HepG2 (cell line): ENCODE measurements at regions not wholly inside any gene's neighbourhood (a gene's known extent, or its start where the extent isn't known, plus 50 kb on each side); places are given as distances from the start of the nearest gene placed in this dataset.

ENCODE experiments used
- ATAC-seq: fragments of 200-7000 bp; cut with Tn5 transposase; 3 replicates; pipeline ENCODE4 v1.9.1; 2020; ENCODE audit warnings: mild to moderate bottlenecking, moderate library complexity
- BruUV-seq: library from RNA; stranded (reverse); fragments of 400-500 nt; replicated peaks from 2 replicates; lab custom pipeline; 2021; lab: Mats Ljungman, UMichigan
- CTCF ChIA-PET: fragments of 300-600 bp; formaldehyde crosslinking; extraction: SDS; loops from one replicate; lab custom pipeline; 2021; ENCODE audit warnings: low total read pairs, inconsistent platforms, low intra/inter-chr PET ratio; lab: Yijun Ruan, JAX
- POLR2A ChIA-PET: fragments of 350-600 bp; sonication (Branson Sonifier 250); formaldehyde crosslinking; loops from one replicate; lab custom pipeline; 2020; ENCODE audit warnings: antibody characterized with exemption, inconsistent platforms; lab: Yijun Ruan, JAX
- DNase-seq: peaks from one replicate; pipeline ENCODE4 v3.0.0-alpha.2; 2015; ENCODE audit warnings: low spot score
- FAIRE-seq: peaks from 3 replicates; lab custom pipeline; 2011; peaks lifted over from hg19 to GRCh38; lab: Jason Lieb, UNC
- H2AFZ ChIP-seq: one replicate; pipeline ENCODE4 v1.6.1; 2011; ENCODE audit warnings: low read length, inconsistent platforms
- H3K27ac ChIP-seq: fragments of 300-600 bp; 3 replicates; pipeline ENCODE4 v1.8.0; 2011; ENCODE audit warnings: mixed run types, mild to moderate bottlenecking, mixed read lengths, low read length, inconsistent platforms; ENCODE audit not compliant: insufficient read depth; ENCODE audit errors: extremely low read length
- H3K27me3 ChIP-seq, 2 experiments: fragments of 200-600 bp in 1 of 2; 2 replicates in 1 of 2; 3 replicates in 1 of 2; pipeline versions ENCODE4 v1.6.0 to v1.8.0; 2011; ENCODE audit warnings: low read length in 2 of 2, mild to moderate bottlenecking in 2 of 2, moderate library complexity in 2 of 2, inconsistent platforms in 1 of 2; ENCODE audit not compliant: insufficient read depth in 2 of 2, control insufficient read depth in 1 of 2
- H3K36me3 ChIP-seq, 2 experiments: fragments of 200-600 bp in 1 of 2; replicated peaks in 1 of 2; 2 replicates in 1 of 2; 3 replicates in 1 of 2; pipeline versions ENCODE4 v1.5.1 to v1.8.0; 2011; ENCODE audit warnings: low read length in 2 of 2, inconsistent platforms in 1 of 2; ENCODE audit not compliant: insufficient read depth in 2 of 2, control insufficient read depth in 1 of 2
- H3K4me1 ChIP-seq: 2 replicates; pipeline ENCODE4 v1.5.1; 2012; ENCODE audit warnings: low read length, inconsistent platforms; ENCODE audit not compliant: insufficient read depth
- H3K4me2 ChIP-seq: 2 replicates; pipeline ENCODE4 v1.6.0; 2011; ENCODE audit warnings: low read depth, low read length, inconsistent platforms
- H3K4me3 ChIP-seq, 3 experiments: fragments of 200-600 bp in 1 of 3; sonication (generic), shearing (Covaris generic) in 1 of 3; replicated peaks in 1 of 3; 2 replicates each; pipeline ENCODE4 v1.5.1; 2011 to 2016; ENCODE audit warnings: low read length in 3 of 3, inconsistent platforms in 2 of 3, low read depth in 2 of 3, mild to moderate bottlenecking in 2 of 3, control low read depth in 1 of 3, mixed read lengths in 1 of 3; ENCODE audit not compliant: insufficient read depth in 1 of 3
- H3K79me2 ChIP-seq: one replicate; pipeline ENCODE4 v1.6.1; 2011; ENCODE audit warnings: low read length, inconsistent platforms; ENCODE audit not compliant: insufficient read depth
- H3K9ac ChIP-seq: 2 replicates; pipeline ENCODE4 v1.6.0; 2011; ENCODE audit warnings: mild to moderate bottlenecking, low read depth, low read length, inconsistent platforms; ENCODE audit not compliant: insufficient read depth
- H3K9me3 ChIP-seq: 2 replicates; pipeline ENCODE4 v1.5.1; 2012; ENCODE audit warnings: mild to moderate bottlenecking, low read length
- H4K20me1 ChIP-seq: 2 replicates; pipeline ENCODE4 v1.6.0; 2011; ENCODE audit warnings: inconsistent platforms, mild to moderate bottlenecking, low read length, moderate library complexity; ENCODE audit not compliant: insufficient read depth
- CTCF ChIP-seq: sonication (generic); formaldehyde crosslinking; IDR thresholded peaks from 2 replicates; pipeline ENCODE4 v1.5.0; 2020; ENCODE audit warnings: mild to moderate bottlenecking, missing genetic modification reagents, moderate library complexity
- HNRNPL ChIP-seq: fragments of 200-400 bp; formaldehyde crosslinking; IDR thresholded peaks from 2 replicates; pipeline ENCODE4 v1.6.1; 2017; ENCODE audit warnings: mild to moderate bottlenecking, low read depth, low read length
- SMARCC2 ChIP-seq: fragments of 450-650 bp; IDR thresholded peaks from 2 replicates; pipeline ENCODE4 v1.6.1; 2017; ENCODE audit warnings: antibody characterized with exemption, mild to moderate bottlenecking
- ZNF264 ChIP-seq: sonication (generic); formaldehyde crosslinking; IDR thresholded peaks from 2 replicates; pipeline ENCODE4 v1.4.0; 2020; ENCODE audit warnings: missing genetic modification reagents
- ZNF337 ChIP-seq: sonication (generic); formaldehyde crosslinking; IDR thresholded peaks from 2 replicates; pipeline ENCODE4 v1.5.1; 2020; ENCODE audit warnings: missing genetic modification reagents, low read depth, mild to moderate bottlenecking, borderline replicate concordance
- ZNF468 ChIP-seq: sonication (generic); formaldehyde crosslinking; IDR thresholded peaks from 2 replicates; pipeline ENCODE4 v1.8.0; 2022; ENCODE audit warnings: mild to moderate bottlenecking, moderate library complexity, missing genetic modification reagents
- ZNF724P ChIP-seq: sonication (generic); formaldehyde crosslinking; IDR thresholded peaks from 2 replicates; pipeline ENCODE4 v1.8.0; 2022; ENCODE audit warnings: missing genetic modification reagents, borderline replicate concordance
- WGBS: methylation state at CpG from one replicate; pipeline ENCODE4 v1.1.6; 2017; ENCODE audit warnings: low lambda C conversion rate; 5-methylcytosine and 5-hydroxymethylcytosine counted together
- in situ Hi-C: cut with HindIII; loops from 2 replicates; pipeline ENCODE4 v1.10.0; 2017; ENCODE audit warnings: low pct_unique_long_range_greater_than_20kb; ENCODE audit not compliant: extremely low pct_ligation_motif_present
- intact Hi-C: fragments of 100-400 bp; cut with micrococcal nuclease; formaldehyde crosslinking; loops from one replicate; pipeline ENCODE4 v1.10.0; 2022; ENCODE audit not compliant: unreplicated experiment

- H3K4me2 ChIP-seq, result no peak overlapping the region
- intact Hi-C loops (no loop called here), in situ Hi-C loops (no loop called here)
- H3K9me3 ChIP-seq, result no peaks in the 10 kb centered on the region
- no peak overlapping the region for H3K4me3 ChIP-seq
- BruUV-seq, result no TSS peak
- no peak overlapping the region for H3K27ac ChIP-seq
- H4K20me1 ChIP-seq, result no peaks in the 10 kb centered on the region
- ChIA-PET POLR2A (no interaction called here), CTCF (no interaction called here)
- DNase-seq (no peak), FAIRE-seq (no peak), ATAC-seq (no peak)
- TF ChIP-seq CTCF (CRISPR knock-in tag) (no peak), ZNF337 (CRISPR knock-in tag) (no peak), ZNF468 (CRISPR knock-in tag) (no peak), ZNF724P (no peak)
- no peaks in the 10 kb centered on the region for H3K4me1 ChIP-seq
- H3K27me3 ChIP-seq, result no peaks in the 10 kb centered on the region
- no peaks in the 10 kb centered on the region for H3K79me2 ChIP-seq
- H3K36me3 ChIP-seq, result no peaks in the 10 kb centered on the region
- no peak overlapping the region for H2AFZ ChIP-seq
- WGBS, result 0% methylated on average over 1 of the region's 1 CpG
- no peak overlapping the region for H3K9ac ChIP-seq
Measured at GRCh38 chr3:150117076-150117475, 146.4 kb upstream of the PFN2 start.

- no peak for ATAC-seq
- Histone ChIP-seq H3K9ac (no peak overlapping the region), H2AFZ (no peak overlapping the region), H3K9me3 (no peaks in the 10 kb centered on the region), H3K36me3 (no peaks in the 10 kb centered on the region), H3K27me3 (no peaks in the 10 kb centered on the region), H3K79me2 (no peaks in the 10 kb centered on the region), H4K20me1 (no peaks in the 10 kb centered on the region), H3K27ac (no peak overlapping the region), H3K4me2 (no peak overlapping the region), H3K4me1 (no peaks in the 10 kb centered on the region), H3K4me3 (no peak overlapping the region)
- in situ Hi-C loops (no loop called here), intact Hi-C loops (no loop called here)
- POLR2A ChIA-PET, result no interaction called here
- DNase-seq, result no peak
- no TSS peak for BruUV-seq
- 14% methylated on average over 4 of the region's 4 CpGs for WGBS
- TF ChIP-seq ZNF264 (CRISPR knock-in tag), result no peak
- no peak for TF ChIP-seq SMARCC2
- no peak for TF ChIP-seq HNRNPL
- FAIRE-seq, result no peak
- CTCF ChIA-PET, result no interaction called here
Measured at GRCh38 chr3:150116196-150116595, 145.5 kb upstream of the PFN2 start.
